T-cell (primary cell): ENCODE measurements at regions not wholly inside any gene's neighbourhood (a gene's known extent, or its start where the extent isn't known, plus 50 kb on each side); places are given as distances from the start of the nearest gene placed in this dataset.

Experiments used
- ATAC-seq, 4 experiments: fragments of 200-7000 bp in 3 of 4; fragments of 150-1000 bp in 1 of 4; cut with Tn5 transposase; replicated peaks in 1 of 4; 1 replicate in 3 of 4; 2 replicates in 1 of 4; pipeline ENCODE4 v1.10.0; 2021; ENCODE audit warnings: moderate library complexity in 3 of 4, mild to moderate bottlenecking in 2 of 4, moderate number of reproducible peaks in 1 of 4
- CTCF ChIA-PET, 2 donors: fragments of 300-600 bp; sonication (Branson Sonifier 250); formaldehyde crosslinking; loops; one replicate each; lab custom pipeline; 2022; ENCODE audit warnings: antibody characterized with exemption in 2 of 2; lab: Charles Lee
- POLR2A ChIA-PET, 2 donors: fragments of 300-600 bp; sonication (Branson Sonifier 250); formaldehyde crosslinking; loops; one replicate each; lab custom pipeline; 2022; ENCODE audit warnings: antibody characterized with exemption in 2 of 2; lab: Charles Lee
- DNase-seq, 35 experiments: peaks; one replicate each; pipeline versions ENCODE4 v3.0.0 to v3.0.0-alpha.2; 2013 to 2023
- H3K27ac ChIP-seq: one replicate; pipeline ENCODE4 v1.5.1; 2013; ENCODE audit warnings: low read length
- H3K27me3 ChIP-seq, 2 experiments: replicated peaks in 1 of 2; 1 replicate in 1 of 2; 2 replicates in 1 of 2; pipeline versions ENCODE4 v1.6.1 to v1.7.0; 2013; ENCODE audit warnings: low read length in 1 of 2, mixed read lengths in 1 of 2; ENCODE audit not compliant: control insufficient read depth in 2 of 2, insufficient read depth in 2 of 2; ENCODE audit errors: extremely low read depth in 1 of 2
- H3K36me3 ChIP-seq, 2 donors: 1 replicate in 1 of 2; 2 replicates in 1 of 2; pipeline versions ENCODE4 v1.6.1 to v1.7.0; 2013; ENCODE audit warnings: low read length in 1 of 2; ENCODE audit not compliant: control insufficient read depth in 2 of 2, insufficient read depth in 1 of 2; ENCODE audit errors: extremely low read depth in 1 of 2
- H3K4me1 ChIP-seq, 2 experiments: 1 replicate in 1 of 2; 2 replicates in 1 of 2; pipeline versions ENCODE4 v1.6.1 to v1.7.0; 2013; ENCODE audit warnings: low read length in 2 of 2, mixed read lengths in 1 of 2; ENCODE audit not compliant: insufficient read depth in 2 of 2, control insufficient read depth in 1 of 2; ENCODE audit errors: extremely low read depth in 1 of 2
- H3K4me3 ChIP-seq, 2 donors: 1 replicate in 1 of 2; 2 replicates in 1 of 2; pipeline versions ENCODE4 v1.5.1 to v1.7.0; 2013; ENCODE audit warnings: mild to moderate bottlenecking in 2 of 2, low read length in 1 of 2, moderate library complexity in 1 of 2; ENCODE audit not compliant: control insufficient read depth in 1 of 2; ENCODE audit errors: extremely low read depth in 1 of 2
- H3K9me3 ChIP-seq: 2 replicates; pipeline ENCODE4 v1.7.0; 2013
- H3K27ac Mint-ChIP-seq, 2 donors: one replicate each; pipeline ENCODE4 v1.8.0; 2020 to 2021; ENCODE audit warnings: mild to moderate bottlenecking in 2 of 2, mixed read lengths in 2 of 2
- H3K27me3 Mint-ChIP-seq, 2 donors: one replicate each; pipeline ENCODE4 v1.8.0; 2021 to 2022; ENCODE audit warnings: mixed read lengths in 2 of 2
- H3K36me3 Mint-ChIP-seq: one replicate; pipeline ENCODE4 v1.8.0; 2021; ENCODE audit warnings: mixed read lengths
- H3K4me1 Mint-ChIP-seq, 3 donors: one replicate each; pipeline ENCODE4 v1.8.0; 2020 to 2022; ENCODE audit warnings: mixed read lengths in 3 of 3, mild to moderate bottlenecking in 1 of 3
- H3K4me3 Mint-ChIP-seq, 3 donors: one replicate each; pipeline ENCODE4 v1.8.0; 2020 to 2022; ENCODE audit warnings: mild to moderate bottlenecking in 3 of 3, mixed read lengths in 3 of 3, moderate library complexity in 3 of 3
- H3K9me3 Mint-ChIP-seq, 3 donors: one replicate each; pipeline ENCODE4 v1.8.0; 2020 to 2022; ENCODE audit warnings: mixed read lengths in 3 of 3
- WGBS: methylation state at CpG from one replicate; pipeline ENCODE4 v1.1.5; 2013; ENCODE audit warnings: missing lambda C conversion rate; ENCODE audit not compliant: insufficient coverage; 5-methylcytosine and 5-hydroxymethylcytosine counted together

- H3K27me3 Mint-ChIP-seq = peaks cover 0 to 2% of the 10 kb centered on the region in 2 donors
- Histone ChIP-seq H3K36me3 (no peaks in the 10 kb centered on the region), H3K9me3 (no peaks in the 10 kb centered on the region), H3K27me3 (peaks cover 0 to 3% of the 10 kb centered on the region in 2 experiments), H3K4me3 (no peak overlapping the region), H3K4me1 (no peaks in the 10 kb centered on the region), H3K27ac (no peak overlapping the region)
- CTCF ChIA-PET = no interaction called here
- H3K9me3 Mint-ChIP-seq = peaks cover 0 to 3% (median 0%) of the 10 kb centered on the region in 3 donors
- no peak overlapping the region for H3K4me3 Mint-ChIP-seq
- 80% methylated on average over 1 of the region's 3 CpGs for WGBS
- H3K4me1 Mint-ChIP-seq = peaks cover 0 to 3% (median 0%) of the 10 kb centered on the region in 3 donors
- H3K27ac Mint-ChIP-seq = no peak overlapping the region
- DNase-seq = no peak
- POLR2A ChIA-PET = no interaction called here
- H3K36me3 Mint-ChIP-seq = no peaks in the 10 kb centered on the region
- no peak for ATAC-seq
Measured at GRCh38 chr11:105298630-105299029, 159.1 kb upstream of the CARD18 start.

- H3K36me3 Mint-ChIP-seq = no peaks in the 10 kb centered on the region
- no peak overlapping the region for H3K27ac ChIP-seq
- WGBS = 64% methylated on average over 1 of the region's 2 CpGs
- CTCF ChIA-PET = no interaction called here
- peaks cover 0 to 3% (median 0%) of the 10 kb centered on the region in 3 donors for H3K4me1 Mint-ChIP-seq
- peaks cover 0 to 3% of the 10 kb centered on the region in 2 experiments for H3K27me3 ChIP-seq
- H3K9me3 ChIP-seq = no peaks in the 10 kb centered on the region
- DNase-seq = no peak
- no peak overlapping the region for H3K4me3 ChIP-seq
- no peak overlapping the region for H3K4me3 Mint-ChIP-seq
- H3K27ac Mint-ChIP-seq = no peak overlapping the region
- no peaks in the 10 kb centered on the region for H3K4me1 ChIP-seq
- POLR2A ChIA-PET = no interaction called here
- no peak for ATAC-seq
- H3K27me3 Mint-ChIP-seq = peaks cover 0 to 2% of the 10 kb centered on the region in 2 donors
- no peaks in the 10 kb centered on the region for H3K36me3 ChIP-seq
- peaks cover 0 to 3% (median 0%) of the 10 kb centered on the region in 3 donors for H3K9me3 Mint-ChIP-seq
Measured at GRCh38 chr11:105298174-105298573, 158.6 kb upstream of the CARD18 start.

- ChIA-PET POLR2A (no interaction called here), CTCF (no interaction called here)
- Mint-ChIP-seq H3K4me3 (no peak overlapping the region), H3K4me1 (peaks cover 0 to 3% (median 0%) of the 10 kb centered on the region in 3 donors), H3K27me3 (peaks cover 0 to 2% of the 10 kb centered on the region in 2 donors), H3K27ac (no peak overlapping the region), H3K36me3 (no peaks in the 10 kb centered on the region), H3K9me3 (peaks cover 0 to 3% (median 0%) of the 10 kb centered on the region in 3 donors)
- ATAC-seq (no peak), DNase-seq (no peak)
- peaks cover 0 to 3% of the 10 kb centered on the region in 2 experiments for H3K27me3 ChIP-seq
- no peaks in the 10 kb centered on the region for H3K36me3 ChIP-seq
- no peaks in the 10 kb centered on the region for H3K4me1 ChIP-seq
- WGBS = no CpG with 5 or more reads among the region's 2 CpGs
- no peak overlapping the region for H3K4me3 ChIP-seq
- H3K27ac ChIP-seq = no peak overlapping the region
- H3K9me3 ChIP-seq = no peaks in the 10 kb centered on the region
Measured at GRCh38 chr11:105297463-105297862, 157.9 kb upstream of the CARD18 start.

DNA sequence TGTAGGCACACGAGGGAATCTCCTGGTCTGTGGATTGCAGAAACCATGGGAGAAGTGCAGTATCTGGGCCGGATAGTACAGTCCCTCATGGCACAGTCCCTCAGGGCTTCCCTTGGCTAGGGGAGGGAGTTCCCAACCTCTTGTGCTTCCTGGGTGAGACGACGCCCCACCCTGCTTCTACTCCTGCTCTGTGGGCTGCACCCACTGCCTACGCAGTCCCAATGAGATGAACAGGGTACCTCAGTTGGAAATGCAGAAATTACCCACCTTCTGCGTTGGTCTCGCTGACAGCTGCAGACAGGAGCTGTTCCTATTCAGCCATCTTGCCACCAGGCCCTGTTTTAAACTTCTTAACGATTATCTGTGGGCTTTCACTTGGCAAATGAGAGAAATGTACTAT is 157.2 kb upstream of the CARD18 start:
- ATAC-seq = no peak
- H3K36me3 ChIP-seq = no peaks in the 10 kb centered on the region
- H3K9me3 Mint-ChIP-seq = peaks cover 0 to 3% (median 0%) of the 10 kb centered on the region in 3 donors
- H3K9me3 ChIP-seq = no peaks in the 10 kb centered on the region
- H3K27ac Mint-ChIP-seq = no peak overlapping the region
- POLR2A ChIA-PET = no interaction called here
- WGBS = 77% methylated on average over 4 of the region's 8 CpGs
- H3K4me3 ChIP-seq = no peak overlapping the region
- CTCF ChIA-PET = interaction anchor here (0.5 to 0.6 kb wide), 2 partner anchors 14 to 302 kb away, joined by 3 read pairs; no protein-coding TSS in a partner anchor
- peaks cover 0 to 3% (median 0%) of the 10 kb centered on the region in 3 donors for H3K4me1 Mint-ChIP-seq
- no peak overlapping the region for H3K4me3 Mint-ChIP-seq
- DNase-seq = no peak
- H3K4me1 ChIP-seq = no peaks in the 10 kb centered on the region
- no peaks in the 10 kb centered on the region for H3K36me3 Mint-ChIP-seq
- H3K27me3 ChIP-seq = peaks cover 0 to 3% of the 10 kb centered on the region in 2 experiments
- no peak overlapping the region for H3K27ac ChIP-seq
- peaks cover 0 to 2% of the 10 kb centered on the region in 2 donors for H3K27me3 Mint-ChIP-seq

- Histone ChIP-seq H3K9me3 (no peaks in the 10 kb centered on the region), H3K36me3 (no peaks in the 10 kb centered on the region), H3K27ac (no peak overlapping the region), H3K4me1 (no peaks in the 10 kb centered on the region), H3K4me3 (no peak overlapping the region), H3K27me3 (peaks cover 0 to 3% of the 10 kb centered on the region in 2 experiments)
- Mint-ChIP-seq H3K27me3 (peaks cover 0 to 2% of the 10 kb centered on the region in 2 donors), H3K27ac (no peak overlapping the region), H3K4me3 (no peak overlapping the region), H3K36me3 (no peaks in the 10 kb centered on the region), H3K9me3 (peaks cover 0 to 3% (median 0%) of the 10 kb centered on the region in 3 donors), H3K4me1 (peaks cover 0 to 3% (median 0%) of the 10 kb centered on the region in 3 donors)
- ATAC-seq = no peak
- POLR2A ChIA-PET = no interaction called here
- CTCF ChIA-PET = interaction anchor here (0.5 to 0.6 kb wide), 2 partner anchors 14 to 302 kb away, joined by 3 read pairs; no protein-coding TSS in a partner anchor
- DNase-seq = no peak
- 91% methylated on average over 7 of the region's 8 CpGs for WGBS
Measured at GRCh38 chr11:105296386-105296785, 156.8 kb upstream of the CARD18 start.

DNA sequence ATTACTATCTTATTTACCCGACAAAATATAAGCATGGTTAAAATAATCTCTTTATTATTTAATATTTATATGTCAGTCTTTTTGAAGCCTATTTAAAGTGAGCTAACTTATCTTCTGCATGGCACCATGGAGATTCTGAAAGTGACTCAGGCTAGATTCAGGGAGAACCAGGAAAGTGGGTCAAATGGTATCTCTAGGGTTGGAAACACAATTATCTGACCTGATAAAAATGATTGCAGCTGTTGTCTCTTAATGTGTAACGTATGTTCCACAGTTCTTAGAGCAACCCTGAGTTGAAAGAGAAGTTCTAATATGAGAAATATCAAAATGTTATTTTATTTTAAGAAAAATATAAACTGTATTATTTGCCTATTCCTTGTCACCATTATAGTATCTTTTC is 143.1 kb upstream of the CARD18 start:
- CTCF ChIA-PET = no interaction called here
- Mint-ChIP-seq H3K4me1 (no peaks in the 10 kb centered on the region), H3K4me3 (no peak overlapping the region), H3K27ac (no peak overlapping the region), H3K27me3 (peaks cover 8 to 11% of the 10 kb centered on the region in 2 donors), H3K36me3 (no peaks in the 10 kb centered on the region), H3K9me3 (no peaks in the 10 kb centered on the region)
- no CpG with 5 or more reads among the region's 2 CpGs for WGBS
- POLR2A ChIA-PET = no interaction called here
- Histone ChIP-seq H3K27ac (no peak overlapping the region), H3K27me3 (no peaks in the 10 kb centered on the region), H3K4me1 (no peaks in the 10 kb centered on the region), H3K9me3 (no peaks in the 10 kb centered on the region), H3K36me3 (no peaks in the 10 kb centered on the region), H3K4me3 (no peak overlapping the region)
- DNase-seq (no peak), ATAC-seq (no peak)

DNA sequence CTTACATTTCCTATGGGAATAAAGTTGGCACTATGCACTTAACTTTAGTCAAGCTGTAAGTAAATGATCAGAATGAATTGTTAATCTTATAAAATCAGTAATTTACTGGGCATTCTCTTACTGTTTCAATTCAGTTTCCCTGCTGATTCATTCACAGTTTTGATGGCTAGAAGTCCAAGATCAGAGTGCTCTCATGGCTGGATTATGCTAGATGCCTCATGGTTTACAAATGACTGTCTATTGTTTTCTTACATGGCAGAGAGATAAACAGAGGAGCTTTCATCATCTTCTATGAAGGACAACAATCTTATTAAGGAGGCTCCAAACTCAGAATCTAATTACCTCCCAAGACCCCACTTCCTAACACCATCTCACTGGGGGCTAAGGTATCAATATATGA is 135.1 kb upstream of the CARD18 start:
- DNase-seq (no peak), ATAC-seq (no peak)
- POLR2A ChIA-PET = no interaction called here
- no peaks in the 10 kb centered on the region for H3K9me3 Mint-ChIP-seq
- no peaks in the 10 kb centered on the region for H3K36me3 Mint-ChIP-seq
- no peak overlapping the region for H3K4me3 Mint-ChIP-seq
- peaks cover 0 to 9% of the 10 kb centered on the region in 2 donors for H3K27me3 Mint-ChIP-seq
- no peaks in the 10 kb centered on the region for H3K4me1 ChIP-seq
- H3K27me3 ChIP-seq = no peaks in the 10 kb centered on the region
- H3K4me3 ChIP-seq = no peak overlapping the region
- no peaks in the 10 kb centered on the region for H3K36me3 ChIP-seq
- H3K27ac ChIP-seq = no peak overlapping the region
- CTCF ChIA-PET = no interaction called here
- no peaks in the 10 kb centered on the region for H3K4me1 Mint-ChIP-seq
- no peaks in the 10 kb centered on the region for H3K9me3 ChIP-seq
- H3K27ac Mint-ChIP-seq = no peak overlapping the region
